ENCODE measurements at regions not wholly inside any gene's neighbourhood (a gene's known extent, or its start where the extent isn't known, plus 50 kb on each side); places are given as distances from the start of the nearest gene placed in this dataset.

DNA sequence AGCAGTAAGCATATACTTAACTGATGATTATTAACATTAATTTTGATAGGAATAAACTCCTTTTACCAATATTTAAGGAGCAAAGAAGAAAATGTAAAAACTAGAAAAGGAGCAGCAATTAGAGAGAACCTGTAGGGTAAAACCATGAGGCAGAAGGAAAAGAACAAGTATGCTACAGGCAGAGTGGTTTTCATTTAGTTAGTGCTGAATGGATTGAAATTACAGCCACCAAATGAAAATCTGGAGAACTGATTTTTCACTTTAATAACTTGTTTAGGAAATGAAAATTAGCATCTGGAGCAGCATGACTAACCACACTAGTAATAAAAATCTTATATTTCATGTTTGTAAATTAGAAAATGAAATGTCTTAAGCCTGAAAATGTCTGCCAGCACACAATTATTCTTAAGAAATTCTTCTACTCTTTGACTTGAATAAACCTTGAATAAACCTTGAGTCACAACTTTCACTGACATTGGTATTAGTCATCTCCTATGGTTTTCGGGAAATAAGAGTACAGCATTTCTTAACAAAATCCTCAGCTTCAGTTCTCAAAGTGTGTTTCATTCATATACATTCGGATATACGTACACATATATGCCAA lies 1504.9 kb upstream of the C9orf72 start:
- TF ChIP-seq CTCF (optimal IDR thresholded peaks at IDR 0.05 in 1 of 3, IDR thresholded peaks at IDR 0.05 in 1 of 3, conservative IDR thresholded peaks at IDR 0.05 in 1 of 3; ENCODE audit: extremely low read depth in 1 of 3, insufficient read depth in 2 of 3, low read length in 3 of 3) (no peak), EZH2 (IDR thresholded peaks at IDR 0.05; ENCODE audit: low read length) (no peak)

All from keratinocyte (primary cell).